HepG2 (cell line): ENCODE measurements at regions not wholly inside any gene's neighbourhood (a gene's known extent, or its start where the extent isn't known, plus 50 kb on each side); places are given as distances from the start of the nearest gene placed in this dataset.

Experiments
- CCAR2 ChIP-seq: fragments of 200-400 bp; formaldehyde crosslinking; optimal IDR thresholded peaks from 2 replicates; pipeline ENCODE3; 2018; ENCODE audit warnings: low read depth, mild to moderate bottlenecking, low read length, moderate library complexity
- FOXA3 ChIP-seq: IDR thresholded peaks from 2 replicates; pipeline ENCODE4 v1.6.1; 2016; ENCODE audit warnings: missing genetic modification reagents, missing compliant biosample characterization
- HMGXB3 ChIP-seq: sonication (generic); formaldehyde crosslinking; IDR thresholded peaks from 2 replicates; pipeline ENCODE4 v1.4.0; 2020; ENCODE audit warnings: missing genetic modification reagents, borderline replicate concordance
- HNRNPUL1 ChIP-seq: fragments of 200-400 bp; formaldehyde crosslinking; IDR thresholded peaks from 2 replicates; pipeline ENCODE4 v1.6.1; 2017; ENCODE audit warnings: low read depth, mild to moderate bottlenecking, low read length, moderate library complexity
- HOXD1 ChIP-seq: sonication (generic); formaldehyde crosslinking; IDR thresholded peaks from 2 replicates; pipeline ENCODE4 v1.5.0; 2020; ENCODE audit warnings: missing genetic modification reagents
- KLF13 ChIP-seq: sonication (generic); formaldehyde crosslinking; IDR thresholded peaks from 2 replicates; pipeline ENCODE4 v1.4.0; 2020; ENCODE audit warnings: mild to moderate bottlenecking, missing genetic modification reagents
- MNT ChIP-seq: fragments of 450-650 bp; IDR thresholded peaks from 2 replicates; pipeline ENCODE4 v1.6.1; 2016
- MTF2 ChIP-seq: sonication (generic); formaldehyde crosslinking; IDR thresholded peaks from 2 replicates; pipeline ENCODE4 v1.5.0; 2020; ENCODE audit warnings: missing genetic modification reagents, borderline replicate concordance
- NFE2 ChIP-seq: sonication (generic); formaldehyde crosslinking; IDR thresholded peaks from 2 replicates; pipeline ENCODE4 v1.4.0; 2020; ENCODE audit warnings: missing genetic modification reagents
- PRPF4 ChIP-seq: fragments of 200-400 bp; formaldehyde crosslinking; IDR thresholded peaks from 2 replicates; pipeline ENCODE4 v1.6.1; 2016; ENCODE audit warnings: low read length, low read depth; ENCODE audit not compliant: poor library complexity, severe bottlenecking
- ZBTB49 ChIP-seq: sonication (generic); formaldehyde crosslinking; IDR thresholded peaks from 2 replicates; pipeline ENCODE4 v1.4.0; 2020; ENCODE audit warnings: missing genetic modification reagents, borderline replicate concordance
- ZFAT ChIP-seq: sonication (generic); formaldehyde crosslinking; conservative IDR thresholded peaks from 2 replicates; pipeline ENCODE4 v1.8.1; 2023; ENCODE audit warnings: missing genetic modification reagents, inconsistent platforms
- ZMYM2 ChIP-seq: sonication (generic); formaldehyde crosslinking; IDR thresholded peaks from 2 replicates; pipeline ENCODE4 v1.8.0; 2022; ENCODE audit warnings: mild to moderate bottlenecking, missing genetic modification reagents
- ZZZ3 ChIP-seq: sonication (generic); formaldehyde crosslinking; IDR thresholded peaks from 2 replicates; pipeline ENCODE4 v1.4.0; 2020; ENCODE audit warnings: missing genetic modification reagents, mild to moderate bottlenecking, borderline replicate concordance
- TF ChIP-seq, protein P1 (sequence below): sonication (generic); formaldehyde crosslinking; IDR thresholded peaks from 2 replicates; pipeline ENCODE4 v1.5.1; 2020; ENCODE audit warnings: mild to moderate bottlenecking, moderate library complexity, missing genetic modification reagents
- TF ChIP-seq, protein P2 (sequence below): IDR thresholded peaks from 2 replicates; pipeline ENCODE4 v1.6.1; 2016; ENCODE audit warnings: mild to moderate bottlenecking, missing biosample characterization, missing genetic modification reagents
- TF ChIP-seq, protein P3 (sequence below): sonication (generic); formaldehyde crosslinking; IDR thresholded peaks from 2 replicates; pipeline ENCODE4 v1.9.0; 2022; ENCODE audit warnings: missing genetic modification reagents, mild to moderate bottlenecking, borderline replicate concordance

DNA sequence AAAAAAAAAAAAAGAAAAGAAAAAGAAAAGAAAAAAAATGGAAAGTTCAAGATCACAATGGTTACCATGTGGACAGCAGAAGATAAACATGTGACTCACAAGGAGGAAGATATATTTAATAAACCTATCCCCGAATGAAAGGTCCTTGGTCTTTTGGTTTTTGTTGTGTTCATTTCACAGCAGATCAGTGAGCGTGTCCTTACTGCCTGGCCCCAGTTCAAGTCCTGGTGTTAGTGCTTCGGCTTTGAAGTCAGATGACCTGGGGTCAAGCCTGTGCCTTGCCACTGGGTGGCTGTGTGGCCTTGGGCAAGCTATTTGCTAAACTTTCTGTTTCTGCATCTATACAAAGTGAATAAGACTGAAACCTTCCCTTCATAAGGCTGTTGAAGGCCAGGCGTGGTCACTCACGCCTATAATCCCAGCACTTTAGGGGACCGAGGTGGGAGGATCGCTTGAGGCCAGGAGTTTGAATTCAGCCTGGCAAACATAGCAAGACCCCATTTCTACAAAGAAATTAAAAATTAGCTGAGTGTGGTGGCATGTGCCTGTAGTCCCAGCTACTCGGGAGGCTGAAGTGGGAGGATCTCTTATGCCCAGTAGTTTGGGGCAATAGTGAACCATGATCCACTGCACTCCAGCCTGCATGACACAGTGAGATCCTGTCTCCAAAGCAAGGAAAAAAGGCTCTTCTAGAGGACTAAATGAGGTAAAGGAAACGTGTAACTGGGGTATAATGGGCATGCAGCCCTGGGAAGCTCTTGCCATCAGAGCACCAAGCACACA, 94.5 kb upstream of the SPATA31D4 start (continued):
- TF ChIP-seq HMGXB3 (CRISPR knock-in tag) (no peak), ZMYM2 (CRISPR knock-in tag) (peak; percentile 64; the same call in 1 of the 2 replicates), MNT (peak; percentile 95), FOXA3 (CRISPR knock-in tag) (peak; percentile 69), KLF13 (CRISPR knock-in tag) (no peak), ZFAT (no peak), MTF2 (CRISPR knock-in tag) (no peak), ZZZ3 (CRISPR knock-in tag) (no peak), NFE2 (CRISPR knock-in tag) (no peak), HNRNPUL1 (no peak), PRPF4 (no peak), ZBTB49 (CRISPR knock-in tag) (no peak), CCAR2 (no peak), HOXD1 (CRISPR knock-in tag) (no peak)
- TF ChIP-seq, protein P1, sequence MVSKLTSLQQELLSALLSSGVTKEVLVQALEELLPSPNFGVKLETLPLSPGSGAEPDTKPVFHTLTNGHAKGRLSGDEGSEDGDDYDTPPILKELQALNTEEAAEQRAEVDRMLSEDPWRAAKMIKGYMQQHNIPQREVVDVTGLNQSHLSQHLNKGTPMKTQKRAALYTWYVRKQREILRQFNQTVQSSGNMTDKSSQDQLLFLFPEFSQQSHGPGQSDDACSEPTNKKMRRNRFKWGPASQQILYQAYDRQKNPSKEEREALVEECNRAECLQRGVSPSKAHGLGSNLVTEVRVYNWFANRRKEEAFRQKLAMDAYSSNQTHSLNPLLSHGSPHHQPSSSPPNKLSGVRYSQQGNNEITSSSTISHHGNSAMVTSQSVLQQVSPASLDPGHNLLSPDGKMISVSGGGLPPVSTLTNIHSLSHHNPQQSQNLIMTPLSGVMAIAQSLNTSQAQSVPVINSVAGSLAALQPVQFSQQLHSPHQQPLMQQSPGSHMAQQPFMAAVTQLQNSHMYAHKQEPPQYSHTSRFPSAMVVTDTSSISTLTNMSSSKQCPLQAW (CRISPR knock-in tag) = peak; percentile 62
- TF ChIP-seq, protein P2, sequence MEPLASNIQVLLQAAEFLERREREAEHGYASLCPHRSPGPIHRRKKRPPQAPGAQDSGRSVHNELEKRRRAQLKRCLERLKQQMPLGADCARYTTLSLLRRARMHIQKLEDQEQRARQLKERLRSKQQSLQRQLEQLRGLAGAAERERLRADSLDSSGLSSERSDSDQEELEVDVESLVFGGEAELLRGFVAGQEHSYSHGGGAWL = no peak
- TF ChIP-seq, protein P3, sequence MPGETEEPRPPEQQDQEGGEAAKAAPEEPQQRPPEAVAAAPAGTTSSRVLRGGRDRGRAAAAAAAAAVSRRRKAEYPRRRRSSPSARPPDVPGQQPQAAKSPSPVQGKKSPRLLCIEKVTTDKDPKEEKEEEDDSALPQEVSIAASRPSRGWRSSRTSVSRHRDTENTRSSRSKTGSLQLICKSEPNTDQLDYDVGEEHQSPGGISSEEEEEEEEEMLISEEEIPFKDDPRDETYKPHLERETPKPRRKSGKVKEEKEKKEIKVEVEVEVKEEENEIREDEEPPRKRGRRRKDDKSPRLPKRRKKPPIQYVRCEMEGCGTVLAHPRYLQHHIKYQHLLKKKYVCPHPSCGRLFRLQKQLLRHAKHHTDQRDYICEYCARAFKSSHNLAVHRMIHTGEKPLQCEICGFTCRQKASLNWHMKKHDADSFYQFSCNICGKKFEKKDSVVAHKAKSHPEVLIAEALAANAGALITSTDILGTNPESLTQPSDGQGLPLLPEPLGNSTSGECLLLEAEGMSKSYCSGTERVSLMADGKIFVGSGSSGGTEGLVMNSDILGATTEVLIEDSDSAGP (CRISPR knock-in tag) = 0 out of 2 replicates have a peak, but pooled peaks have one; percentile 21
